Stomach (tissue), 4 donors: ENCODE measurements at regions not wholly inside any gene's neighbourhood (a gene's known extent, or its start where the extent isn't known, plus 50 kb on each side); places are given as distances from the start of the nearest gene placed in this dataset.

ENCODE experiments used
- POLR2A ChIP-seq, 4 donors: fragments of 450-650 bp; IDR thresholded peaks; one replicate each; pipeline ENCODE4 v1.6.1; 2016; ENCODE audit warnings: antibody characterized with exemption in 4 of 4, control low read depth in 2 of 4, mild to moderate bottlenecking in 1 of 4, moderate library complexity in 1 of 4
- TF ChIP-seq, protein P1 (sequence below), 7 experiments: fragments of 450-650 bp in 4 of 7; fragments of 200-600 bp in 3 of 7; sonication (generic) in 3 of 7; IDR thresholded peaks; one replicate each; pipeline ENCODE4 v1.5.1; 2016 to 2019; ENCODE audit warnings: antibody characterized with exemption in 7 of 7, control low read depth in 2 of 7, mild to moderate bottlenecking in 1 of 7

GRCh38 chr21:31553461-31553860 is 106.0 kb upstream of the SOD1 start:
- TF ChIP-seq, protein P1, sequence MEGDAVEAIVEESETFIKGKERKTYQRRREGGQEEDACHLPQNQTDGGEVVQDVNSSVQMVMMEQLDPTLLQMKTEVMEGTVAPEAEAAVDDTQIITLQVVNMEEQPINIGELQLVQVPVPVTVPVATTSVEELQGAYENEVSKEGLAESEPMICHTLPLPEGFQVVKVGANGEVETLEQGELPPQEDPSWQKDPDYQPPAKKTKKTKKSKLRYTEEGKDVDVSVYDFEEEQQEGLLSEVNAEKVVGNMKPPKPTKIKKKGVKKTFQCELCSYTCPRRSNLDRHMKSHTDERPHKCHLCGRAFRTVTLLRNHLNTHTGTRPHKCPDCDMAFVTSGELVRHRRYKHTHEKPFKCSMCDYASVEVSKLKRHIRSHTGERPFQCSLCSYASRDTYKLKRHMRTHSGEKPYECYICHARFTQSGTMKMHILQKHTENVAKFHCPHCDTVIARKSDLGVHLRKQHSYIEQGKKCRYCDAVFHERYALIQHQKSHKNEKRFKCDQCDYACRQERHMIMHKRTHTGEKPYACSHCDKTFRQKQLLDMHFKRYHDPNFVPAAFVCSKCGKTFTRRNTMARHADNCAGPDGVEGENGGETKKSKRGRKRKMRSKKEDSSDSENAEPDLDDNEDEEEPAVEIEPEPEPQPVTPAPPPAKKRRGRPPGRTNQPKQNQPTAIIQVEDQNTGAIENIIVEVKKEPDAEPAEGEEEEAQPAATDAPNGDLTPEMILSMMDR (IDR thresholded peaks at IDR 0.05), result no peak
- TF ChIP-seq POLR2A (IDR thresholded peaks at IDR 0.05), result no peak
